TTC549 (cell line): ENCODE measurements at regions not wholly inside any gene's neighbourhood (a gene's known extent, or its start where the extent isn't known, plus 50 kb on each side); places are given as distances from the start of the nearest gene placed in this dataset.
"Not testable (repeated sequence)": the region's sequence is repeated elsewhere in the genome, so short reads cannot be mapped to it uniquely, and the experiment has no call there.

Source experiments
- FAIRE-seq: peaks from 2 replicates; lab custom pipeline; 2012; peaks lifted over from hg19 to GRCh38; lab: Jason Lieb, UNC

DNA sequence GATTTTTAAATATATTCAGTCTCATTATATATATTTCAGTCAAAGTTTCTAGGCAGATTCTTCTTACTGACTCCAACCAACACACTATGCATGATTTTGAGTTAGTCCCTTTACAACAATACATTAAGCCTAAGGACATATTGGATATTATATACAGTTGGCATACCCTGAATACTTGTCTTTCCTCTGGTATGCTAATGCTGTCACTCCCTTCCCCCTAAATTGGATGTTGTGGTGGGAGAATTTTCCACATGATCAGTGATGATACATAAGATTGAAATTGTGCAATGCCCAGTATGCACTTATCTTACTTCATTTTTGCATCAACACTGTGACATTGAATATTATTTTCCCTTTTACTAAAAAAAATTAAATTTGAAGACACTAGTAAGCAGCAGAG is 935.2 kb downstream of the PCDH7 start:
- no peak for FAIRE-seq

DNA sequence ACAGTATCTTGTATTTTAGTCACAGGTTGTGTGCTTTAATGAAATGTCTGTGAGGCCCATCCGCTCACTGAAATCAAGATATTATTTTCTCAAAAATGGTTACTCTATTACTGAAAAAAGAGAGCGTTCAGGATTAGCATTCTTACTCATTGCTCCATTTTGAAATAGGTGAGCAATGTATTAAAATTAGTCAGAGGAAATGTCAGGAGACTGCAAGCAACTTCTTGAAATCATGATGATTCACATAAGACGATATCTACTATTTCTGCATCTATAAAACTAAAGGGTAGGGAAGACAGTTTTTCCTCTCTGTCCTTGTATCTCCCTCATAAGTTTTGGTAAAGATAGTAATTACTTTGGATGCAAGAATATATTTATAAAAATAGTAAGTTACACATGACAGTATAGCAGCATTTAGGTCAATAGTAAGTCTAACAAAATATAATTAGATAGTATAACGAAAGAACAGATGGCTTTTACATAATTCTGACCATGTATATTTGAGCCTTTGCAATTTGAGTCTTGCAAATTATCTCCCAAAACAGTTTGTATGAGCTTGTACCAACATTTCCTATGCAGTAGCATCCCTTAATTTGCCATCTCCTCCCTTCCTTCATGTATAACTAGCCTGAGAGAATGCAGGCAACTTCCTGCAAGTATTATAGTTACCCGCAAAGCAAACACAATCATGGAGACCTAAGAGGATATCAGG is 937.8 kb downstream of the PCDH7 start:
- FAIRE-seq = no peak

DNA sequence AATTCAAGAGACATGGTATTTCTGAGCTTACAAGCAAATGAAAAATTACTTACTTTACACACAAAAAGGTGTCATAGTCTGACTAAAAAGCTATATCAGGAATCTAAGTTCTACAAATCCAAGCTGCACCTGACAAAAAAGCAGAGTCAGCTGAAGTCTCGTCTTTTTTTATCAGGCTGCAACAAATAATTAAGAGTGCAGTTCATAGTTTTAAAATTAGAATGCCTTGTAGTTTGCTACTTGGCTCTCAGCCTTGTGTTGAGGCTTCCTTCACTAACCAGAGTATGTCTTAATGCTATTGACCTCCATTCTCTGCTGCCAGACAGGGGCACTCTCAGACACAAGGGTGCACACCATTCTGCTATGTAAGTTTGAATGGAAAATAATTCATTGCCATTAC is 940.7 kb downstream of the PCDH7 start:
- FAIRE-seq = no peak

DNA sequence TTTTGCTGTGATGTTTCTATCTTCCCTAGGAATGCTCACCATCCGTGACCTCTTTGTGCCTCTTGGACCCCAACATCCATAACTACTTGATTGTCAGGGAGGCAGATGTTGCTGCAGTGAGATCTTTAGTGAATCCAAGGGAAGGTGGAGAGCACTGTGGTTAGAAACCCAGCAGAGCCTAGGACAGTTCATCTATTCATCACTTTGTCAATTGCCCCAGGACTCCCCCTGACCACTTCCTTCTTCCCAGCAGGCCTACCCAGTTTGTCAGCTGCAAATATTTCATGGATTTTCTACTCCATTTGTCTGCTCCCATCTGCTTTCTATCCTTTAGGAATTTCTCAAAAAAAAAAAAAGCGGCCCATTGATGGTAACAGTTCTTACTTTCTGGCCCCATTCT is 942.8 kb downstream of the PCDH7 start:
- FAIRE-seq = no peak

DNA sequence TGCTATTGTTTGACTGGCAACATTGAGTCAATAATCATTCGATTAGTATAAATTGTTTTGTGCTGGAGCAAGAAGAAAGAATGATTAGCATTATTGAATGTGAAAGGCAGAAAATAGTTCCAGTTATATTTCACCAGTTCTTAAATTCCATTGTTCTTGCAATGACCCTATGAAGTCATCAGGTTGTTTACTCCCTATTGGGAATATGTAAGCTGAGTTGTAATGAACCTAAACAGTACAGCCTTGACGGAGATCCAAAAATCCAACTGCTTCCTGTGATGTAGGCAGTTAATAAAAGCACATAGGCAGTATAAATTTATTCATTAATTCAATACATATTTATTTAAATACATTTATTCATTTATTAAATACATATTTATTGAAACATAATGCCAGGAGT is 947.5 kb downstream of the PCDH7 start:
- no peak for FAIRE-seq

DNA sequence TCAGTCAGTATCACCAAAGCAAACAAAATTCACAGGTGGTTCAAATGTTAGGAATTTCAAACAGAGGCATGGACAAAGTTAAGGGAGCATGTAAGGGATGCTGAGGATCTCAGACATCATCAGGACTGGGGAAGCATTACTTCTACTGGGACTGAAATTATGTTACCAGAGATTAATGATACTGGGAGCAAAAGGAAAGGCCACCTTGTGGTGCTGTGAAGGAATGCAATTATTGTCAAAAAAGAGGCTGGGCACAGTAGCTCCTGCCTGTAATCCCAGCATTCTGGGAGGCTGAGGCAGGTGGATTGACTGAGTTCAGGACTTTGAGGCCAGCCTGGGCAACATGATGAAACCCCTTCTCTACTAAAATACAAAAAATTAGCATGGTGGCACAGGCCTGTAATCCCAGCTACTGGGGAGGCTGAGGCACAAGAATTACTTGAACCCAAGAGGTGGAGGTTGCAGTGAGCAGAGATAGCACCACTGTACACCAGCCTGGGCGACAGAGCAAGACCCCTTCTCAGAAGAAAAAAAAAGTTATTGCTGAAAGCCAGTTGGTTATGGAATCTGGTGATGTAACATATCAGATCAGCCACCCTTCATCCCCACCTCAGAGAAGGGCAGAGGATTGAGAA is 954.3 kb downstream of the PCDH7 start:
- no peak for FAIRE-seq

DNA sequence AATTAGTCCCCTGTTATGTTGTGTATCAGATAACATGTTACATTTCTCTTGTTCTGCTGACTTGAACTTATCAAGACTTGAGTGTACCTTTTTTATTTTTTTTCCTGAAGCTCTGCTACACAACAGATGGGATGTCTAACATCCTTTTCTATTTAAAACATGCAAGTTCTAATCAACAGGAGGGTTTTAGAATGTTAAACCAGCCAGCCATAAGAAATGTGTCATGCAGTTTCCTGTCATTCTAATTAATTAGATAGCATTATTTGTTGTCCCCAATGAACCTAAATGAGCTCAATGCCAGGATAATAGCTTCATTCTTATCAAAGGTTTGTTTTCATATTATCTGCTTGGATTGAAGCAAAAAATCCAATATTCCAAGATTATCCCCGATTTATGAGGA is 958.2 kb downstream of the PCDH7 start:
- FAIRE-seq = no peak

DNA sequence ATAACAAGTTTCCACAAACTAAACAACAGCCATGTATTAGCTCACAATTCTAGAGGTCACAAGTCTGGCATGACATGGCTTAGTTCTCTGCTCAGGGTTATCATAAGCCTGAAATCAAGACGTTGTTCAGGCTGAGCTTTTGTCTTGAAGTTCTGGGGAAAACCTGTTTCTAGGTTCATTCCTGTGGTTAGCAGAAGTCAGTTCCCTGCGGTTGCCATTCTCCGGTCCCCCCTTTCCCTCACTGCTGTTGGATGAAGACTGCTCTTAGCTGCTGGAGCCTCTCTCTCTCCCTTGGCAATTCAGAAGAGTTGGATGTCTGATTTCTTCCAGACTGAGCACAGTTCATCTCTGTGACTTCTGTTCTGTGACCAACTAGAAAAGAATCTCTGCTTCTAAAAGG is 962.6 kb downstream of the PCDH7 start:
- no peak for FAIRE-seq

DNA sequence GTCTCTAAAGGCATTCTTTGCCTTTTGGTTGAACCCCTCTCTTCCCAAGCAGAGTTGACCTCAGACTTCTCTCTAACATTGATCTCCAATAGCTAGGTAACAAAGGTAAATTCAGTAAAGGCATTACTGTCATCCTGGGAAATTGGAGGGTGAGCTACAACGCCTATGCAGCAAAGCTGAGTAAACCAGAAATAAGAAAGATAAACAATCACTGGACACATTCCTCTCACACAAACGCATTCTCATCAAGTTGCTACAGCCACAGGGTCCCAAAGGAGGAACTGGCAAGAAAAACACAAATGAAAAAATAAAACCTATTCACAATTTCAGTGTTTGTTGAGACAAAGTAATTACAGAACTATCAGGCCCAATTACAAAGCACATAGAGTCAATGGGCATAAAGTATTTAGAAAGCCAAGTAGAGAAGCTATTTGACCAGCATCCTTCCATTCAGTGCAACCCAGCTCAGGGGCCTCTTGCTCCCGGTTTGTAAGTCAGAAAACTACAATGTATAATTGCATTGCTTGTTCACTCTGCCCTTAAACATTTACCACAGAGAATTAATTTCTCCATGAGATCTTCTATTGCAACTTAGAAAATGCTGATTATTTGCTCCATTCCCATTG is 967.7 kb downstream of the PCDH7 start:
- no peak for FAIRE-seq

DNA sequence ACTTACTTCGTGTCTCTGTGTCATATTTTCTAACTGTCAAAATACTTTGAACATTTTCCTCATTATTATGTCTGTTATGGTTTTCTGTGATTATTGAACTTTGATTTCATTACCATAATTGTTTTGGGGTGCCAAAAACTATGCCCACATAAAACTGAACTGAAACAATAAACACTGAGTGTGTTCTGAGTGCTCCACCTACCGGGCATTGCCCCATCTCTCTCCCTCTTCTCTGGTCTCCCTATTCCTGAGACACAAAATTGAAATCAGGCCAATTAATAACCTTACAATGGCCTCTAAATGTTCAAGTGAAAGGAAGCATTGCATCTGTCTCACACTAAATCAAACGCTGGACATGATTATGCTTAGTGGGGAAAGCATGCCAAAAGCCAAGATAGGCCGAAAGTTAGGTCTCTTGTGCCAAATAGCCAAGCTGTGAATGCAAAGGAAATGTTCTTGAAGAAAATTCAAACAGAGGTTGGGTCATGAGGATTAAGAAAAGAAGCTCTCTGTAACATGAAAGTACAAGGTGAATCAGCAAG is 972.3 kb downstream of the PCDH7 start:
- no peak for FAIRE-seq

DNA sequence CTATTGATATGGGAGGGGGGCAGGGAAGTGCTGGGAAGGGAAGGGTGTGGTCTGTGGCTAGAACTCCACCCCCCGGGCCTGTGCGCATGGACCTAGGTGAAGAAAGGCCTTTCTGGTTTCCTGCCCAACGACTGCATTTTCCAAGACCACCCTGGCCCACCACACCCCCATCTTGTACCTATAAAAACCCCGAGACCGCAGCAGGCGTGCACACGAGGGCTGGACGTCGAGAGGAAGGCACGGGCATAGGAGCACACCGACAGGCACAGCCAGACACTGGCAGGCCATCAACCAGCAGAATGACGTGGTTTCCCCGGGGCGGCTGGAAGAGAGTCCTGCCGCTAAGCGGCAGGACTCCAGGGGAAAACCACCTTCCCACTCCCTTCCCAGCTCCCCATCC is 981.1 kb downstream of the PCDH7 start:
- FAIRE-seq = no peak

DNA sequence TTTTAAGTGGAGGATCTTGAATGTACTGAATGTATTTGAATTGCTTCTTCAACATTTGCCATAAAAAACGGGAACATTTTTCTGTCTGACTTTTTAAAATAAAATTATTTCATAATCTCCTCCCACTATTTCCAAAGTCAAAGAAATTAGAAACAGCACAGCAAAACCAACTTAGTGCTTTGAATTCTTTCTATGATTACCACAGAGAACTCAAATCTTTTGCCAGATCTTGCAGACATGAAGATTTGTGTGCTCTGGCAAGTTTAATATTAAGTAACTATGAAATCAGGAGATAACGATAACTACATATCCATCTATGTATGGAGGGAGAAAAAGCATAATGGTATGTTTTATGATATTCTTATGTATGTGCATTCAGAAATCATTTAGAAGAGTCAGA is 982.2 kb downstream of the PCDH7 start:
- FAIRE-seq = no peak

DNA sequence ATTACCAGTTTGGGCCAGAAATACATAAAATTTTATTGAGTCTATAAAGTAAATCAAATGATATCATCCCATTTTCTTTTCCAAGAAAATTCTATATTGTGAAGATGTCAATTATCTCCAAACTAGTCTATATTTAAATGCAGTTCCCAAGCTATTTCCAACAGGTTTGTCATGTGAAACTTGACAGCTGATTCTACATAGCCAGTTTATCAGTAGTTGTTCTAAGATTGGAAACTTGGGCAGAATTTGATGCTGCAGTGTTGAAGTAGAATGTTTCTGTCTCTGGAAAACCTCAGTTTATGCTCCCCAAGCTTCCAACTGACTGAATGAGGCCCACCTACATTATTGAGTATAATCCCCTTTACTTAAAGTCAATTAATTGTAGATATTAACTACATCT is 994.1 kb downstream of the PCDH7 start:
- no peak for FAIRE-seq

DNA sequence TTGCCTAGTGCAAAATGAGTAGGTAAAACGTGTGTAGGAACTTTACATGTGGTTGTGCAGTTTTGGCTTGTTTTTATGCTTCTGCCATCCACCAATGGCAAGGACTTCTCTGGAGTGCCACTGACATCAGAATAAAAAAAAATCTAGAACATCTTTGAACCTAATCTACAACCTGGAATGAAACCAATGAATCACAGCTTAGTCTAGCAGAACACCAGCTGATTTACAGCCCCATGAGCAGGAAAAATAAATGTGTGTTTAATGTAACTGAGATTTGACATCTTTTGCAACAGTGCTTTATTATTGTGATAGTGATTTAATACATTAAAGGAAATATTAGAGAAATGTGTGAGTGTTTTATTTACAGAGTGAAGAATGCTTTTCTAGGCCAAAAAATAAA is 995.1 kb downstream of the PCDH7 start:
- no peak for FAIRE-seq

DNA sequence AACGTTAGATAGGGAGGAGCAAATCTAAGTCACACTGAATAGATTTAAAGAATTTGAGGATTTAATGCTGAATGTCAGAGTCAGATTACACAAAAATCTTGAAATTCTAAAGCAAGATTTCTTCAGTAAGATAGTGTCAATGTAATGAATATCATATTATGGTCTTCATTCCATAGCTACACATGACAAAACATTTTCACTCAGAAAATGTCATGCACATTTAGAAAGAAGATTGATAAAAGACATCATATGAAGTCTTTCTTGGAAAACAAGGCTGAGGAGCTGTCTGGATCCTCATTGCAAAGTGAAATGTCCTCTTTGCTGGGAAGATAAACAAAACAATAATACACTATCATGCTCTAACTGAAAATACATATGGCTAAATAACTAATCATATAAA is 1006.9 kb downstream of the PCDH7 start:
- no peak for FAIRE-seq

DNA sequence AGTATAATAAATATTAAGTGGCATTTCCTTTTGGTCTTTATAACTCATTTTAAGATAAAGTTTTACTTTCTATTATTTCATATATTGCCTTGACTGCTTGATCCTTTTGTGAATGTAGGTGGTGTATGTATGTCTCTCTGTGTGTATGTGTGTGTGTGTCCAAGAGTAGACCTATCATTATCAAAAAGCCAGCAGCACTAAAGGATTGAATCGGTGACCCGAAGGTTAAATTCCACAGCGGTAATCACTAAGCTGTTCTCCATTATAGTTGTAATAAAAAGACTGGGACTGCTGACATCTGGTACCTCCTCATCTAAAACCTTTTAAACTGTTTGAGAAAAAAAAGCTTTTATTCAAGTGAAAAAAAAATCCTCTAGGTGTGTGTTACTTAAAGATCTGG is 1014.8 kb downstream of the PCDH7 start:
- FAIRE-seq = no peak

DNA sequence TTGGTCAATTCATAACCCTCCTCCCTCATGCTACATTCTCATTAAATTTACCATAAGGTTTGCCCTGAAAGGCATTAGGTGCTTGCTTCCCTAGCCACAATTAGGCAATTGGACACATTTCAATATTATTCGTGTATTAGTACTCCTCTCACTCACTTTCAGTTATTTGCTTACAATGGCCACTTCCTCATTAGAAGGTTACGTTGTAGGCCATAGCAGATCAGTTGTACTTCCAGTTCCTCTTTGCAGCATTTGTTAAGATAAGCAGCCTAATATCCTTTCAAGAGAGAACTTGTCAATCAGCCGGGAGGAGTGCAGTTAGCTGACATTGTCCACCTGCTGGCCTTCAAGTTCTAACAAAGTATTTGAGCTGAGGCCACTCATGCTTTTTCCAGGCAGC is 1017.2 kb downstream of the PCDH7 start:
- no peak for FAIRE-seq

DNA sequence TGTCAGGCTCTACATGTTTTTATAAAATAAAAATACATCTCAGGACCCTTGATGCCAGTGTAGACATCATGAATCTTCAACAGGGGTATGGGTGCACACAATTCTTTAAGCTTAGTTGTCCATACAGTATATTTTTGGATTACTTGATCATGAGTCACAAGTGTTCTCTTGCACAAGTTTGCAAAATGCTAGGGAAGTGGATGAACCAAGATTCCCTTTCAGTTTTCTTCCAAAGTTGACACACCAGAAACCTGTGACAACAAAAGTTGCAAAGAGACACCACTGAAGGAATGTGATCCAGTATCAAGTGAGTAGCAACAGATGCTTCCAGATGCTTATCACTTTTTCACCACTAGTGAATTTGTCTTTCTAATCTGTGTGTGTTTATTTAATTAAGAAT is 1021.2 kb downstream of the PCDH7 start:
- FAIRE-seq = no peak

DNA sequence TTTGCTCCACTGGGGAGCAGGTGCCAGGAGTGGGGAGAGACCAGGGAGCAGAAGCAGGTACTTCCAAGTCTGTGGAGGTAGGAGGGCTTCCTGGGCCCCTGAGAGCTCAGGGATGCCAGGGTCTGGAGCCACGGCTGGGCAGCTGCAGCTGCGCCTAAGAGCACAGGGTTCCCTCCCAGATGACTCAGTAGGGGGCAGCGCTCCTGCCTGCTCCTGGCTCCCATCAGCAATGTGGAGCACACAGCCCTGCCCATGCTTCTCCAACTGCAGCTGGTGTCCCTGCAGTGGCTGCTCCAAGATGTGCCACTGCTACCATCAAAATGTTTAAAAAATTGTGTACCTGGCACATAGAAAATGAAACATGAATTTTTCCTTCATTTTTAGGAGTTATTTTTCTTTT is 1028.2 kb downstream of the PCDH7 start:
- no peak for FAIRE-seq

DNA sequence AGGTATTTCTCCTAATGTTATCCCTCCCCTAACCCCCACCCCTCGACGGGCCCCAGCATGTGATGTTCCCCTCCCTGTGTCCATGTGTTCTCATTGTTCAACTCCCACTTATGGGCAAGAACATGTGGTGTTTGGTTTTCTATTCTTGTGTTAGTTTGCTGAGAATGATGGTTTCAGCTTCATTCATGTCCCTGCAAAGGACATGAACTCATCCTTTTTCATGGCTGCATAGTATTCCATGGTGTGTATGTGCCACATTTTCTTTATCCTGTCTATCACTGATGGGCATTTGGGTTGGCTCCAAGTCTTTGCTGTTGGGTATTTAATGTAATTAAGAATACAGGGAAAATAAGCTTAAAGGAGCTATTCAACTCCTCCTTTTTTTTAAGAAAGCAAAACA is 1030.4 kb downstream of the PCDH7 start:
- FAIRE-seq = not testable (repeated sequence)

DNA sequence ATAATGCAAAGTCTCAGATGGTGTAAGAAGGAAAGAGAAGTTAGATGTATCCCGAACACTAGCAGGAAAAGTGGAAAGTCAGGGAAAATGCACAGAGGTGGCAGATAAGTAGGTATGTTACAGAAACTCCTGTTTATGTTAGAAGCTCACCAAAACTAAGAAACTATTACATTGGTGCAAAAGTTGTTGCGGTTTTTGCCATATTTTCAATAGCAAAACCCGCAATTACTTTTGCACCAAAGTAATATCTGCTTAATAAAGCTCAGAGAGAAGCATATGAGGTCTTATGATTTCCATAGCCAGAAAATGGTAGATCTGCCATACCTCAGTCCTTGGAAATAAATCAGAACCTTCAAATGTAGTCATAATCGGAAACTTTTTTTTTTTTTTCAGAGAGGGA is 1035.6 kb downstream of the PCDH7 start:
- FAIRE-seq = no peak

DNA sequence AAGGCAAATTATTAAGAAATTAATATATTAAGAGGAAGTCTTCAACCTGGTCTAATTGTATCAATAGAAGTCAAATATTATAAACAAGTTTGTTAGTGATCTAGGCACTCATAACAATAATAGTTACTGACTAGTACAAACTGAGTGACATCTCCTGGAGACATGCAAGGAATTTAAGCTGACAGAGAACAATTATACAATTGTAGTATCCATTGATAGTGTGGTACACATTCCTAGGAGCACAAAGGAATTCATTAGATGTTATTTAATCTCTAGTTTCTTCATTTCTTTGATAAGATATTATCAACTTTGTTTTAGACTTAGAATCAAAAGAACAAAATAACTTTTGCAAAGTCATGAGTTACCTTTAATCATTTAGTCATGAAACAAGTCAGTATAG is 1048.6 kb downstream of the PCDH7 start:
- FAIRE-seq = no peak

DNA sequence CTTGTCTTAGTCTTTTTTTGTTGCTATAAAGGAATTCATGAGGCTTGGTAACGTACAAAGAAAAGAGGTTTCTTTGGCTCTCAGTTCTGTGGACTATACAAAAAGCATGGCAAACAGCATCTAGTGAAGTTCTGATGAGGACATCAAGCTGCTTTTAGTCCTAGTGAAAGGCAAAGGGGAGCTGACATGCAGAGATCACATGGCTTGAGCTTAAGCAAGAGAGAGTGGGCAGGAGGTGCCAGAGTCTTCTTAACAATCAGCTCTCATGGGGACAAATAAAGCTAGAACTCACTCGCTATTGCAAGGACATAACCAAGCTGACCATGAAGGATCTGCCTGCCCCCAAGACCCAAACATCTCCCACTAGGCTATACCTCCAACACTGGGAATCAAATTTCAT is 1063.1 kb downstream of the PCDH7 start:
- no peak for FAIRE-seq

DNA sequence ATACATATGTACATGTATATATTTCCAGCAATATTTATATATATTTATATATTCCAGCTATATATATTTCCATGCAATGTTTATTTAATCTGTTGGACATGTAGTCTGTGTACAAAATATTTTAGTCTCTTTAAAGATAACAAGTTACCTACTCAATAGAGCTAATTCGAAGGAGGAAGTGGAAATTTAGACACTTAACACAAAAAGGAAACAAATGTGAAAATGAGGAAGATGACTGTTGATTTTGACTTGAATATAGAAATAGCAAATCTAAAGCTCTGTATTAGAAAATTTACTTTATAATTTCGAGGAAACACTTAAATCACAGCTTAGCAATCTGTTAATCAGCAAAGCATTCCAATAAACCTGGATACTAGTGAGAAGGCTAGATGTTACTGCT is 1064.4 kb downstream of the PCDH7 start:
- FAIRE-seq = no peak
